ENCODE measurements at regions not wholly inside any gene's neighbourhood (a gene's known extent, or its start where the extent isn't known, plus 50 kb on each side); places are given as distances from the start of the nearest gene placed in this dataset.

DNA sequence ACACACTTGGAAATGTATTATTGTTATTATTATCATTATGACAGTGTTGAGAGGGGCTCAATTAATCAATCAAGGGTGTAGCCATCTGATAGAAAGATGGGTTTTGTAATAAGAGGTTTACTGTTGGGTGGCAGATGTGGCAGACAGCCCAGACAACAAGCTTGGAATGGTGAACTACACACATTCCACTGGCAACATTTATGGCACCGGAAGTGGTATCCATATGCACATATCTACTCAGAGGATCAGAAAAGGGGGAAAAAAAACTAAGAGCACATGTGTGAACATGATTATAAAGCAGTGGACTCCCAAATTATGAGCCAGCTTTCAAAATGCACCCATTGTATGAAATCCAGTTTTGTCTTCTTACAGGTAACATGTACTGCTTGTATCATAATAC is 125.9 kb upstream of the ARX start:
- peaks cover 0 to 8% (median 0%) of the 10 kb centered on the region in 3 experiments for H3K27me3 ChIP-seq (ENCODE audit: control insufficient read depth in 3 of 3, insufficient read depth in 3 of 3, low read depth in 1 of 3, low read length in 3 of 3)
- no peak for DNase-seq (ENCODE audit: low spot score)
- H4K91ac ChIP-seq (ENCODE audit: low read depth, low read length, poor library complexity), result no peak overlapping the region
- no peak overlapping the region for H2BK120ac ChIP-seq (ENCODE audit: low read depth, low read length)
- no CpG with 5 or more reads among the region's 1 CpG for WGBS, 2 donors (ENCODE audit: extremely low coverage in 2 of 2, insufficient read length in 2 of 2, insufficient replicate concordance in 1 of 2)
- no peak overlapping the region for H4K8ac ChIP-seq (ENCODE audit: low read depth, low read length)
- no peak overlapping the region for H3K23ac ChIP-seq (ENCODE audit: low read depth, low read length, poor library complexity)
- no peak overlapping the region for H2AFZ ChIP-seq (ENCODE audit: low read length)
- no peak overlapping the region for H2BK15ac ChIP-seq (ENCODE audit: low read length)
- no peaks in the 10 kb centered on the region for H3K9me3 ChIP-seq (replicated peaks in 1 of 2; ENCODE audit: control insufficient read depth in 2 of 2, insufficient read depth in 1 of 2, low read depth in 1 of 2, low read length in 2 of 2)
- no peaks in the 10 kb centered on the region for H3K79me1 ChIP-seq (ENCODE audit: low read depth, low read length)
- H3K36me3 ChIP-seq (replicated peaks in 1 of 2; ENCODE audit: control insufficient read depth in 2 of 2, insufficient read depth in 2 of 2, low read length in 2 of 2), result no peaks in the 10 kb centered on the region
- no peak overlapping the region for H3K4me2 ChIP-seq (ENCODE audit: insufficient read depth, low read length, poor library complexity, severe bottlenecking)
- no peak overlapping the region for H3K14ac ChIP-seq (ENCODE audit: low read length)
- no peak overlapping the region for H3K4ac ChIP-seq (ENCODE audit: low read length)
- no peak overlapping the region for H3K9ac ChIP-seq (ENCODE audit: low read depth, low read length, poor library complexity)
- no peak overlapping the region for H2BK5ac ChIP-seq (ENCODE audit: low read length)
- no peak overlapping the region for H3K27ac ChIP-seq (replicated peaks; ENCODE audit: low read length)
- no peak overlapping the region for H2BK12ac ChIP-seq (ENCODE audit: low read length)
- no peak overlapping the region for H2AK5ac ChIP-seq (ENCODE audit: low read depth, low read length)
- no peak overlapping the region for H3K4me3 ChIP-seq (ENCODE audit: low read length in 2 of 2)
- H3K18ac ChIP-seq (ENCODE audit: low read length), result no peak overlapping the region
- H3K4me1 ChIP-seq (ENCODE audit: control insufficient read depth in 2 of 2, insufficient read depth in 1 of 2, low read depth in 1 of 2, low read length in 2 of 2), result no peaks in the 10 kb centered on the region

DNA sequence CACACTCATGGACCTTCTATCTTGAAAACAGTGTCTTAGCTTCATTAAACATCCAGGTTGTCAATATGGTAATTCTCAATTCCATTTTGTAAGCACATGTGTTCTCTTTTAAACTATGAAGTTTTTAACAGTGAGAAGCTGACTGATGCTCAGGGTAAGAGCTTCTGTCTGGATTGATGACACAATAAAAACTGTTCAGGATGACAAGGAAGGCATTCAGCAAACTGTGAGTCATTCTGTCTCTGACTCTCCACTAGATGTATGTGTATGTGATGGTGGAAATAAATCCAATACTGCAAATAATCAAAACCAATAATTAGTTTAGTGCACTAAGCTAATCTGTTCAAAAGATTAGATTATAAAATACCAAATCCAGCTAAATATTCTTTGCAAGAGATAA is 115.3 kb upstream of the ARX start:
- no peak overlapping the region for H2BK5ac ChIP-seq (ENCODE audit: low read length)
- no peak overlapping the region for H3K4ac ChIP-seq (ENCODE audit: low read length)
- H2BK12ac ChIP-seq (ENCODE audit: low read length), result no peak overlapping the region
- no peak overlapping the region for H3K4me3 ChIP-seq (ENCODE audit: low read length in 2 of 2)
- no peak overlapping the region for H2BK15ac ChIP-seq (ENCODE audit: low read length)
- H3K4me2 ChIP-seq (ENCODE audit: insufficient read depth, low read length, poor library complexity, severe bottlenecking), result no peak overlapping the region
- H3K14ac ChIP-seq (ENCODE audit: low read length), result no peak overlapping the region
- H3K9ac ChIP-seq (ENCODE audit: low read depth, low read length, poor library complexity), result no peak overlapping the region
- H3K4me1 ChIP-seq (ENCODE audit: control insufficient read depth in 2 of 2, insufficient read depth in 1 of 2, low read depth in 1 of 2, low read length in 2 of 2), result no peaks in the 10 kb centered on the region
- no peak overlapping the region for H3K18ac ChIP-seq (ENCODE audit: low read length)
- H3K23ac ChIP-seq (ENCODE audit: low read depth, low read length, poor library complexity), result no peak overlapping the region
- no peak overlapping the region for H3K27ac ChIP-seq (replicated peaks; ENCODE audit: low read length)
- H4K91ac ChIP-seq (ENCODE audit: low read depth, low read length, poor library complexity), result no peak overlapping the region
- no peak overlapping the region for H2AK5ac ChIP-seq (ENCODE audit: low read depth, low read length)
- no peaks in the 10 kb centered on the region for H3K36me3 ChIP-seq (replicated peaks in 1 of 2; ENCODE audit: control insufficient read depth in 2 of 2, insufficient read depth in 2 of 2, low read length in 2 of 2)
- no peaks in the 10 kb centered on the region for H3K27me3 ChIP-seq (ENCODE audit: control insufficient read depth in 3 of 3, insufficient read depth in 3 of 3, low read depth in 1 of 3, low read length in 3 of 3)
- no peaks in the 10 kb centered on the region for H3K79me1 ChIP-seq (ENCODE audit: low read depth, low read length)
- H2BK120ac ChIP-seq (ENCODE audit: low read depth, low read length), result no peak overlapping the region
- no peak overlapping the region for H4K8ac ChIP-seq (ENCODE audit: low read depth, low read length)
- no peaks in the 10 kb centered on the region for H3K9me3 ChIP-seq (replicated peaks in 1 of 2; ENCODE audit: control insufficient read depth in 2 of 2, insufficient read depth in 1 of 2, low read depth in 1 of 2, low read length in 2 of 2)
- no peak for DNase-seq (ENCODE audit: low spot score)
- H2AFZ ChIP-seq (ENCODE audit: low read length), result no peak overlapping the region

DNA sequence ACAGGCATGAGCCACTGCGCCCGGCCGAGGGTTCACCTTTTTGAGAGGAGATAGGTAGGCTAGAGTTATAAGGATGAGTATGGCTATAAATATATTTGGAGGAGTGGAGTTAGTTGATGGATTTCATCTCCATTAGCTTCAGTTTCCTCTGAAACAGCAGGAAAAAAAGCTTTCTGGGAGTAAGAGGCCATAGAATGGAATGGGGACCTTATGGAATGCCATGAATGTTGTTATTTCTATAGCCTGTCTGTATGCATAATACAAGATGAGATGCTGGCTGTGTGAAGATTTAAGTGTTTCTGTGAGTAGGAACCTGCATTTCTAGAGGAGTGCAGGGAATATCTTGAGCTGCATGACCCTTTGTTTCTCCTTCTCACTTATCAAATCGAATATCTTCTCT is 114.9 kb upstream of the ARX start:
- Histone ChIP-seq H3K4ac (ENCODE audit: low read length) (no peak overlapping the region), H3K14ac (ENCODE audit: low read length) (no peak overlapping the region), H3K27ac (replicated peaks; ENCODE audit: low read length) (no peak overlapping the region), H3K18ac (ENCODE audit: low read length) (no peak overlapping the region), H4K91ac (ENCODE audit: low read depth, low read length, poor library complexity) (no peak overlapping the region), H3K4me3 (ENCODE audit: low read length in 2 of 2) (no peak overlapping the region), H3K27me3 (ENCODE audit: control insufficient read depth in 3 of 3, insufficient read depth in 3 of 3, low read depth in 1 of 3, low read length in 3 of 3) (no peaks in the 10 kb centered on the region), H2BK5ac (ENCODE audit: low read length) (no peak overlapping the region), H2AK5ac (ENCODE audit: low read depth, low read length) (no peak overlapping the region), H3K4me2 (ENCODE audit: insufficient read depth, low read length, poor library complexity, severe bottlenecking) (no peak overlapping the region), H4K8ac (ENCODE audit: low read depth, low read length) (no peak overlapping the region), H3K9ac (ENCODE audit: low read depth, low read length, poor library complexity) (no peak overlapping the region), H3K9me3 (replicated peaks in 1 of 2; ENCODE audit: control insufficient read depth in 2 of 2, insufficient read depth in 1 of 2, low read depth in 1 of 2, low read length in 2 of 2) (no peaks in the 10 kb centered on the region), H3K36me3 (replicated peaks in 1 of 2; ENCODE audit: control insufficient read depth in 2 of 2, insufficient read depth in 2 of 2, low read length in 2 of 2) (no peaks in the 10 kb centered on the region), H2AFZ (ENCODE audit: low read length) (no peak overlapping the region), H3K79me1 (ENCODE audit: low read depth, low read length) (no peaks in the 10 kb centered on the region), H2BK15ac (ENCODE audit: low read length) (no peak overlapping the region), H2BK12ac (ENCODE audit: low read length) (no peak overlapping the region), H3K4me1 (ENCODE audit: control insufficient read depth in 2 of 2, insufficient read depth in 1 of 2, low read depth in 1 of 2, low read length in 2 of 2) (no peaks in the 10 kb centered on the region), H2BK120ac (ENCODE audit: low read depth, low read length) (no peak overlapping the region), H3K23ac (ENCODE audit: low read depth, low read length, poor library complexity) (no peak overlapping the region)
- no peak for DNase-seq (ENCODE audit: low spot score)
- no CpG with 5 or more reads among the region's 4 CpGs for WGBS, 2 donors (ENCODE audit: extremely low coverage in 2 of 2, insufficient read length in 2 of 2, insufficient replicate concordance in 1 of 2)

GRCh38 chrX:25125483-25125882 is 109.7 kb upstream of the ARX start:
- no CpG with 5 or more reads among the region's 4 CpGs for WGBS, 2 donors (ENCODE audit: extremely low coverage in 2 of 2, insufficient read length in 2 of 2, insufficient replicate concordance in 1 of 2)
- Histone ChIP-seq H2BK15ac (ENCODE audit: low read length) (no peak overlapping the region), H3K18ac (ENCODE audit: low read length) (no peak overlapping the region), H2AK5ac (ENCODE audit: low read depth, low read length) (no peak overlapping the region), H3K4me2 (ENCODE audit: insufficient read depth, low read length, poor library complexity, severe bottlenecking) (no peak overlapping the region), H3K23ac (ENCODE audit: low read depth, low read length, poor library complexity) (no peak overlapping the region), H4K8ac (ENCODE audit: low read depth, low read length) (no peak overlapping the region), H3K14ac (ENCODE audit: low read length) (no peak overlapping the region), H3K27me3 (ENCODE audit: control insufficient read depth in 3 of 3, insufficient read depth in 3 of 3, low read depth in 1 of 3, low read length in 3 of 3) (no peaks in the 10 kb centered on the region), H3K9me3 (replicated peaks in 1 of 2; ENCODE audit: control insufficient read depth in 2 of 2, insufficient read depth in 1 of 2, low read depth in 1 of 2, low read length in 2 of 2) (no peaks in the 10 kb centered on the region), H3K9ac (ENCODE audit: low read depth, low read length, poor library complexity) (no peak overlapping the region), H3K4me1 (ENCODE audit: control insufficient read depth in 2 of 2, insufficient read depth in 1 of 2, low read depth in 1 of 2, low read length in 2 of 2) (no peaks in the 10 kb centered on the region), H3K4ac (ENCODE audit: low read length) (no peak overlapping the region), H3K4me3 (ENCODE audit: low read length in 2 of 2) (no peak overlapping the region), H3K27ac (replicated peaks; ENCODE audit: low read length) (no peak overlapping the region), H2BK5ac (ENCODE audit: low read length) (no peak overlapping the region), H4K91ac (ENCODE audit: low read depth, low read length, poor library complexity) (no peak overlapping the region), H3K79me1 (ENCODE audit: low read depth, low read length) (no peaks in the 10 kb centered on the region), H3K36me3 (replicated peaks in 1 of 2; ENCODE audit: control insufficient read depth in 2 of 2, insufficient read depth in 2 of 2, low read length in 2 of 2) (no peaks in the 10 kb centered on the region), H2BK12ac (ENCODE audit: low read length) (no peak overlapping the region), H2BK120ac (ENCODE audit: low read depth, low read length) (no peak overlapping the region), H2AFZ (ENCODE audit: low read length) (no peak overlapping the region)
- DNase-seq (ENCODE audit: low spot score), result no peak
